ENCODE measurements at regions not wholly inside any gene's neighbourhood (a gene's known extent, or its start where the extent isn't known, plus 50 kb on each side); places are given as distances from the start of the nearest gene placed in this dataset.

DNA sequence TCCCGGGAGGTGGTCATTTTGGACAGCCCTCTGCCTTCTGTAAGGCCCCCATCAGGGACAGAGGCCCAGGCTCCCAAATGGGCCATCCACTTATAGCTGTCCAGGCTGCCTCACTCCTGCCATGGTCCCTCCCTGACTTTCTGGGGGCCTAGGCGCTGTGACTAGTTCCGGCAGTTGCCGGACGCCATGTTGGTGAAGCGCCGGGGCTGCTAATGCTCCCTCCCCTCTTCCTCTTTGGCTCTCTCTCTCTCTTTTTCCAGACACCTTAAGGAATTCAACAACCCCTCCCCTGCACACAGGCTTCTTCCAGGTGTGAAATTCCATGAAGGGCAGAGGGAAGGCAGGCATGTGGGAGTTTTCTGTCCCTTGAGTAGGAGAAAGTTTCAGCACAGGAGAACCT lies 445.6 kb downstream of the SOX6 start:
- TF ChIP-seq CTCF (IDR thresholded peaks at IDR 0.05) (no peak), POLR2AphosphoS5 (IDR thresholded peaks at IDR 0.05; ENCODE audit: low read depth, low read length) (no peak), SIN3A (IDR thresholded peaks at IDR 0.05; ENCODE audit: borderline replicate concordance, insufficient read depth, low read depth, low read length) (no peak)

All from Panc1 (cell line).